ENCODE measurements at regions not wholly inside any gene's neighbourhood (a gene's known extent, or its start where the extent isn't known, plus 50 kb on each side); places are given as distances from the start of the nearest gene placed in this dataset.
"Not testable (repeated sequence)": the region's sequence is repeated elsewhere in the genome, so short reads cannot be mapped to it uniquely, and the experiment has no call there.

- no peak for DNase-seq
Observed at GRCh38 chr1:194476351-194476750, 1289.9 kb upstream of the B3GALT2 start.

GRCh38 chr1:194474701-194475100 lies 1288.3 kb upstream of the B3GALT2 start:
- no peak for DNase-seq

DNA sequence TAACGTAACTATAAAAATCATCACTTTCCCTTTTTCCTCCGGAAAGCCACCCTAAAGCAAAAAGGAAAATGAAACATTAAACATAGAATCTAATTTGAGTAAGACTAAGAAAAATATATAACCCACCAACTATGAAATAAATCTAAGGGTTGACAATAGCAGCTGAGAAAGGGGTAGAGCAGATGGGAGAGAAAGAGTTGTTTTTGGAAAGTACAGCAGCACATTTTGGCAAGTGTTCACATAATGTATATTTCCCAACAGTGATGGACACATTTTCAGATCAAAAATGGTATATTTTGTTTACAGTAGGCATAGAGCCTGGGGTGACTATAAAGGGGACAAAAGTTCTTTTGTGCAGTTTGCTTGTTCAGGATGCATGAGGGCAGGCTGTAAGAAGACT lies 1287.4 kb upstream of the B3GALT2 start:
- no peak for DNase-seq

DNA sequence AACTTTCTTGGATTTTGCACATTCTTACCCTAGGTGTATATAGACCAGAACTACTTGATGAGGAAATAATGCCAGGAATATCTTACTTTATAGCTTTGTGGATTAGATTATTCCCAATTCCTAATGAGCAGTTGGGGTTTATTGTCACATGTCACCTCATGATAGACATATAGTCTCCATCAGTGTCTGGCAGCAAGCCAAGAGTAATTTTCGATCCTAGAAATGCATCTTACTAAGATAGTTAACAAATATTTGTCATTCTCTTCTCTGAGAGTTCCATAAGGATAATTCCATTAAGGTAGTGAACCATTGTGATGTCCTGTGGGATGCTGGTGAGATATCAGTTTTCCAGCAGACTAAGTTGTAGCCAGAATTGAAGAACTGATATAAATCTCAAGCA lies 1282.9 kb upstream of the B3GALT2 start:
- DNase-seq = no peak

DNA sequence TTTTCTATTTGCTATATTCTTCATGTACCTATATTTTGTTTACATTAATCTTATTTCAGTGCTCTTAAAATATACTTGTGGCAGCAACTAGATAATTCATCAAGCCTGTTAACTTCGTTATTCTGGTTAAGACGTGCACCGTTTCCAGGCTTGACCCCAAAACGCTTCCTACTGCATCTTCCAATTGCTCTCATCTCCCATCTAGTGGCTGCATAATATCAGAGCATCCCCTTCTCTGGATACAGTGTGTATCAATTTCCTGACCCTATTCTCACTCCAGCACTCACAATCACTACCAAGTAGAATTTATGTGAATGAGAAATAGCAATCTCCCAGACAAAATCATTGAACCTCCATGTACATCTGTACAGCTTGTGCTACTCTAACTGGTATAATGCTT lies 1280.3 kb upstream of the B3GALT2 start:
- no peak for DNase-seq

DNA sequence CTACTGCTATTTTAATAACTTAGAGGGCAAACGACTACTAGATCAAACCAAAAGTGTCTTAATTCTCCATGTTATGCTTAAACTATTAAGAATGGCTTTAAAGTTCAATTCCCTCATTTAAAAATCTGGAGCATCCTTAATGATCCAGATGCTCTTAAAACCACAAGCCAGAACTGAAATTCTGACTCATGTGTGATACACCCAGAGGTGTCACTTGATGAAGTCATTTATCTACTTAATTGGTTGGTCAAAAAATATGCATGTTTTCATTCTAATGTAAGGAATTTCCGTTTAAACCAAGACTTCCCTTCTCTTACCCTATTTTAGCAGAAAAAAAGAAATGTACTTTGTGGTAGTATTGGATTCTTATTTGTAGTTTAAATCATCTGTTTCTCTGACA lies 1261.2 kb upstream of the B3GALT2 start:
- DNase-seq = no peak

DNA sequence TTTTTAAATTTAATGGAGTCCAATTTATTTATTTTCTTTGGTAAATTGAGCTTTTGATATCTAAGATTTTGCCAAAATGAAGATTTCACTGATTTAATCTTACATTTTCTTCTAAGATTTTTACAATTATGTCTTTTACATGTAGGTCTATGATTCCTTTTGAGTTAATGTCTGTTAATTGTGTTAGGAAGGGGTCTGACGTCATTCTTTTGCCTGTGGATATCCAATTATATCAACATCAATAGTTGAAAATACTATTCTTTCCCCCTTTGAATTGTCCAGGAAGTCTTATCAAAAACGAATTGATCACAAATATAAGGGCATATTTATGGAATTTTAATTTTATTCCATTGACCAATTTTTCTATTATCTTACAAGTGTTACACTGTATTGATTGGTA lies 1258.8 kb upstream of the B3GALT2 start:
- no peak for DNase-seq

GRCh38 chr1:194442901-194443575 lies 1256.6 kb upstream of the B3GALT2 start:
- no peak for DNase-seq

DNA sequence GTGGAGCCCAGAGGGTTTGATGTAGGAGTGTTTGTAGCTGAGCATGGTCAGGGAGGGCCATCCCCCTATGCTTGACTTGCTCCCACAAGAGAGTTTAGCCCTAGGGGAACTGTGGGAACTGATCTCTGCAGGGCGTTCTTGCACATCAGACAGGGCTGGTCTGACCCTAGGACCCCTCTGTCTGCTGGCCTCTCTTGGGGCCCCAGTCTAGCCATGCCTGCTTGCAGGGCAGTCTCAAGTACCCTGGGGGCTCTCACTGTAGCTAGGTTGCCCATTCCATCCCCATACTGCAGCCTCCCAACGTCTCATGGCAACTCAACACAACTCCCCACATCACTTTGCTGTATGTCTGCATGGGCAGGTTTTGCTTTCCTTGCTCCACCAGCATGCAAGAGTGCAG lies 1250.7 kb upstream of the B3GALT2 start:
- no peak for DNase-seq

DNA sequence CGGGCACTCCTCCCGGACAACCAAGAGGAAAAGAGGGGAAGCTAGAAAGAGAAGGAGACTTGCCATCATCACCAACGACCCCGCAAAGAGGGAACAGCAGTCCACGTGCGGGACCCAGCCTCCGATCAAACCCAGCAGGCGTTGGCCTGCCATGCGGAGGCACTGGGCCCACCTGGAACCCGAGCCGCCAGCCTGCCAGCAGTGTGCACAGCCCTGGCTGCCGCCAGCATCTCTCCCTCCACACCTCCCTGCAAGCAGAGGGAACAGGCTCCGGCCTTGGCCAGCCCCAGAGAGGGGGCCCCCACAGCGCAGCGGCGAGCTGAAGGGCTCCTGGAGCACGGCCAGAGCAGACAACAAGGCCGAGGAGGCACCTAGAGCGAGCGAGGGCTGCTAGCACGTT lies 1244.7 kb upstream of the B3GALT2 start:
- DNase-seq = no peak

DNA sequence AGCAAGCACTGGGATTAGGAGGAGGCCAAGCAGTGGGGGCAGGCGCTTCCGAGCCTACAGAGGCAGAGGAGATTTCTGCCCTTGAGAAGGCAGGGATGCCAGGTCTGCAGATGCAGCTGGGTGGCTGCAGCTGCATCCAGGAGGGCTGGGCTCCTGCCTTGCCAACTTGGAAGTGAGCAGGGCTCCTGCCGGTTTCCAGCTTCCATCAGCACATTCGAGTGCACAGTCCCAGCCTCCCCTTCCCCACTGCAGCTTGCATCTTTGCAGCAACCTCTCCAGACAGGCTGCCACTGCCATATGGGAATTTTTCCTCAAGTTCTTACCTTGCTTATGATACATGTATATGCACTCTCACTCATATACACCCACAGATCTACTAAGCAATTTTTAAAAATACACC lies 1234.3 kb upstream of the B3GALT2 start:
- no peak for DNase-seq

DNA sequence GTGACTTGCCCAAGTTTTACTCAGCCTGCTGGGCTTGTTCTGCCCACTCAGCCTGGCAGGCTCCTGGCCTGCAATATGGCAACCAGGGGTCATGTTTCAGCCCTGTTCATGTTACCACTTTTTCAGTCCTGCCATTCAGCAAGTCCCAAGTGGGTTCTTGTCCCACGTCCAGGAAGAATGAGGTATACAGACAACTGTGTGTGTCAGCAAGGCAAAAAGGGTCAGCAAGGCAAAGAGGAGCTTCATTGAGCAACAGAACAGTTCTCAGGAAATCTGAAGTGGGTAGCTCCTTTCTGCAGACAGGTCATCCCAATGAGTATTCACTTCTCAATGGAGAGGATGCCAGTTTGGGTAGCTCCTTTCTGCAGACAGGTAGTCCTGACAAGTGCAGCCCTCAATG lies 1233.3 kb upstream of the B3GALT2 start:
- no peak for DNase-seq

DNA sequence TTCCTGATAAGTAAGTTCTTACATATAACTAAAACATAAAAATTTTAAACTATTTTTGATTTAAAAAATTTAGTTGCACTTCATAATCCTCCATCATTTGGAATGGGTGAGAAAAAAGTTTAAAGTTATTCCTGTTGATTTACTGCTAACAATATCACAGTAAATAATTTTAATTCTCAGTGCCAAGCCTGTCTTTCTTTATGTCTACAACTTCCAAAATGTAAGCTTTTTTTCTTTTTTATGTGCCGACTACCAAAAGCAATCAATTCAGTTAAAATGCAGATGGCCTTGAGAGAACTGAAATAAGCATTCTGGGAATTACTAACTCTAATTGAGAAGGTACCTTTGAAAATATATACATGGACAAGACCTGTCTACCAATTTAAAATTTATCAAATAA lies 1224.3 kb upstream of the B3GALT2 start:
- DNase-seq = no peak

DNA sequence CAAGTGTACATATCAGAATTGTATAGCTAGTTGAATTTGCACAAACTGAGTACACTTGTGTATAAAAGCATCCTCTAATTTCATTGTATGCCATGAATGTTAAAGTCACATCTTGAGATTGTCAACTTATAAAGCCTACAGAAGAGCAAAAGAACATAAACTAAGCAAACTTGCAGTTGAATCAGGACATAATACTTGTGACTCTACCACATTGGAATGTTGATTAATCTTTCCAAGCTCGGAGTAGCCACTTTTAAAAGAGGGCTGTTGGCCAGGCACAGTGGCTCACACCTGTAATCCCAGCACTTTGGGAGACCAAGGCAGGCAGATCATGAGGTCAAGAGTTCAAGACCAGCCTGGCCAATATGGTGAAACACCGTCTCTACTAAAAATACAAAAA lies 1220.8 kb upstream of the B3GALT2 start:
- DNase-seq = not testable (repeated sequence)

GRCh38 chr1:194394676-194395075 lies 1208.3 kb upstream of the B3GALT2 start:
- DNase-seq = no peak

GRCh38 chr1:194387531-194387930 lies 1201.1 kb upstream of the B3GALT2 start:
- no peak for DNase-seq

DNA sequence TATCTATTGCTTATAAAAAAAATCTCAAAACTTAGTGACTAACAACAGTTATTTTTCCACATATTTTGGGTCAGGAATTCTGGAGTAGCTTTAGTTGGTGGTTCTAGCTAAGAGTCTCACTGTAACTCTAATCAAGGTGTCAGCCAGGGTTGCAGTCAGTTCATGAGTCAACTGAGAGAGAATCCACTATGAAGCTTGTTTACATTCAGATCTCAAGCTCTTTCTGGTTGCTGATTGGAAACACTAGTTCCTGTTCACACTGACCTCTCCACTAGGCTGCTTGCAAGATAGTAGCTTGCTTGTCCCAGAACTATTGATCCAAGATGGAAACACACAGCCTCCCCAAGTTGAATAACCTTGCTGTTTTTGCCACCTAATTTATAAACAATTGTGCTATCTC lies 1192.1 kb upstream of the B3GALT2 start:
- no peak for DNase-seq

GRCh38 chr1:194374649-194375048 lies 1188.2 kb upstream of the B3GALT2 start:
- no peak for DNase-seq

DNA sequence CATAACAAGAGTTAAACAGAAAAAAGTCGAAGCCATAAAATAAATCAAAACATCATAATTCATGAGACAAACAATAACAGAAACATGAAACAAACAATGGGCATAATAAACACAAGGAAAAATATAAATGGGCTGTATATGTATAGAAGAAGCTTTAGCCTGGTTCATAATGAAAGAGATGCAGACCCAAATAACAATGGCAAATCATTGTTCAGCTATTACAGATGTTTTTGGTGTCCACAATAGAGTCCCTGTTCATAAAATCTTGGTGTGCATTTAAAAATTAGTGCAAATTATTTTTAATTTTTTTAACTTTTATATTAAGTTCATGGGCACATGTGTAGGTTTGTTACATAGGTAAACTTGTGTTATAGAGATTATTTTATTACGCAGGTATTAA lies 1185.9 kb upstream of the B3GALT2 start:
- DNase-seq = no peak

GRCh38 chr1:194369622-194370021 lies 1183.2 kb upstream of the B3GALT2 start:
- DNase-seq = no peak

DNA sequence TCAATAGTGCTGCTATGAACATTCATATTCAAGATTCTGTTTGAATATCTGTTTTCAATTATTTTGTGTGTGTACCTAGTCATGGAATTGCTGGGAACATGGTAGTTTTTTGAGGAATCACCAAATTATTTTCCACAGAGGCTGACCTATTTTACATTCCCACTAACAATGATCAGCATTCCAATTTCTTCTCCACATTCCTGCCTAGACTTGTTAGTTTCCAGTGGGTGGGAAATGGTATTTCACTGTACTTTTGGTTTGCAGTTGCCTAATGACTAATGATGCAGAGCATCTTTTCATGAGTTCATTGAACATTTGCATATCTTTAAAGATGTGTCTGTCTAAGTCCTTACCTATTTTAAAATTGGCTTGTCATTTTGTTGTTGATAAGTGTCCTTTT lies 1182.6 kb upstream of the B3GALT2 start:
- DNase-seq = no peak

DNA sequence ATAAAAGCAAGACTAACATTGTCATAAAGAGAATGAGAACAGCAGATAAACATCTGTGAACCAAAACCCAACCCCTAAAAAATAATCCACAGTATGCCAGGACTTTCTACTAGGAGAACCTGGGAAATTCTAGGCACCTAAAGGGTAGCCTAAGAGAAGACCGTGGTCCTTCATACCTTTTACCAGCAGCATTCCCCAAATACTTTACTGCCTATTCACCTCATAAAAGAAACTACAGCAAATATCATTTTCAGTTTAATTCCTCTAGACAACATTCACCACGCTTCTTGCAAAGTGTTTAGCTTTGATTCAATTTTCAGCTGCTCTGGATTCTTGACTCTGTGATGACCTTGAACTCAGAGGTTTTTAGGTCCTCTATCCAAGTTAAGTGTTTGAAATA lies 1180.7 kb upstream of the B3GALT2 start:
- no peak for DNase-seq

- DNase-seq = no peak
Observed at GRCh38 chr1:194366705-194367104, 1180.3 kb upstream of the B3GALT2 start.

DNA sequence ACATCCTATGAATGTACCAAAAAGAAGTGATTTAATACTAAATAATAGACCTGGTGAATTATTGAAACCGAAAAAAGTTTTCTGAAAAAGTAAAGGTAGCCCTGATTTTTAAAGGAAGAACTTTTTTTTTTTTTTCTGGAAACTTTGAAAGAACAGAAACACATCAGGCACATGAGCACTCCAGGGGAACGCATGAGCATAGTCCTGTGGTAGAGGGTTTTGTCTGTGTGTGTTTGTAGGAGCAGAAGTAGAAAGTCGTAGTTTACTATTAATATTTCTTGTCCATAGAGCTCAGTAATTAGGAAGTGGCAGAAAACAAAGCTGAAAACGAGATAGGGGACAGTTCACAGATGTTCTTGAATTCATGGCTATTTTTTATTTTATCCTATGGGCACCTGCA lies 1175.9 kb upstream of the B3GALT2 start:
- DNase-seq = no peak

DNA sequence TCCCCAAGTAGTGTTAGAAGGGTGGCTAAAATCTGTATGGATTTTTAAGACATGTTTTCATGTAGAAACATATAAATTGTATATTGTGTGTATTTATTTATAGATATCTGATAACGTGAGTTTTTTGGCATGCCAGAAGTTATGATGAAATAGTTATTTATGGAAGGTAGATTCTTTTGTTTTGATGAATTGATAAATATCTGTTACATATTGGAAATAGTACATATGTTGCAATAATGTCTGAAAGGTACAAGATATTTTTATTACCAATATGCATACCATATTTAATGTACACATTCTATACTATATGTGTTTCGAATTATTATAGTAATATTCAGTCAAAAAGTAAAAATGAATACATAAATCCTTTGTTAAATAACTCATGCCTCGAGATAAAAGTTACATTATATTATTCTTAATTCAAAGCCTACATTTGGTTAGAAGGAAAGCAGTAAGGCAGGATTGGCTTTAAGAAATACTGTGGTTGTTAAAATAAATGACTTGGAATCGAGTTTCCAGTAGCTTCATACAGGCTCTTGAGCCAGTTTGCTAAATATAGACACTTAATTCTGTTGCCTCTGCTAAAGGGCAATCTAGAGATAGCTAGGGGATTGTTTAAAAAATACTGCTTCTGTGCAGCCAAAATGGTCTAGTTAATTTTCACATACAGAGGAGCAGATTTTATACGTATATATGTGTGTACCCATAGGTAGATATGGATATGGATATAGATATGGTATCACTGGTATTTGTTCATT lies 1175.1 kb upstream of the B3GALT2 start:
- no peak for DNase-seq

Data from stimulated activated CD4-positive, alpha-beta T cell treated with anti-CD3 and anti-CD28 coated beads, Interleukin-12 subunit alpha, Interleukin-12 subunit beta, amount 100 ng/mL, for 4 hours (primary cell).